ENCODE measurements at regions not wholly inside any gene's neighbourhood (a gene's known extent, or its start where the extent isn't known, plus 50 kb on each side); places are given as distances from the start of the nearest gene placed in this dataset.

DNA sequence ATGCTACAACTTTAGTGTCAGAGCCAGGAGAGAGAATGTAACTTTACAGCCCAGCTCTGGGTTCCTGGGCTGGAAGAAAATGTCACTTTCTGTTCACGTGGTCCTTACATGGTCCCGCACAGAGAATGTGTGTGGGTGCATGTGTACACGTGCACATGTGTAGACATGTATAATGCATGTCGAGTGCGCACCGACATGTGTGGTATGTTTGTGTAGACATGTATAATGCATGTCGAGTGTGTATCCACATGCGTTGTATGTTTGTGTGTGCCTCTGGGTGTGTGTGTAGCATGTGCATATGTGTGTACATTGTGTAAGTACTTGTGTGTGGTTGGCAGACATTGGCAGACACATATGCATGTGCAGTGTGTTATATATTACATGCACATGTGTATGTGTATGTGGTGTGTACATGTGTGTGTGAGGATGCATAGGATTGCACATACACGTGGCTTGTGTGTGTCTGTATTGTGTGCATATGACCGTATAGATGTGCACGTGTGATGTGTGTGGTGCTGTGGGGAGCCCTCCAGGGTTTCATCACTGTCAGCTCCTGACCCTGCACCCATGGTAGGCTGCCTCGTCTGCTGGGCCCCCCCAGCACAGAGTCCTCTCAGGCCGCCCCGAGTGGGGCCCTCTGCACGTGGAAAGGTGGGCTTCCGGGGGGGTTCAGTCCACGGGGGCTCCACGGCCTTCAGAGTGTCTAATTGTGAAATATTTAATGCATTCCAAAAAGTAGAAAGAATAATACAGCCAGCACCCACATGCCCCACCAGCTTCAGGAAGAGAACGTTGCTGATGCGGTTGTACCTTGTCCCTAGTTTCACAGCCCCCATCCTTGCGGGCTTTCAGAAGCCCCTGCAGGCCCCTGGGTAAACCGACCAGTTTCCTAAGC is 214.2 kb upstream of the GSE1 start:
- TF ChIP-seq POLR2A (IDR thresholded peaks at IDR 0.05), result no peak
- TF ChIP-seq, protein P1, sequence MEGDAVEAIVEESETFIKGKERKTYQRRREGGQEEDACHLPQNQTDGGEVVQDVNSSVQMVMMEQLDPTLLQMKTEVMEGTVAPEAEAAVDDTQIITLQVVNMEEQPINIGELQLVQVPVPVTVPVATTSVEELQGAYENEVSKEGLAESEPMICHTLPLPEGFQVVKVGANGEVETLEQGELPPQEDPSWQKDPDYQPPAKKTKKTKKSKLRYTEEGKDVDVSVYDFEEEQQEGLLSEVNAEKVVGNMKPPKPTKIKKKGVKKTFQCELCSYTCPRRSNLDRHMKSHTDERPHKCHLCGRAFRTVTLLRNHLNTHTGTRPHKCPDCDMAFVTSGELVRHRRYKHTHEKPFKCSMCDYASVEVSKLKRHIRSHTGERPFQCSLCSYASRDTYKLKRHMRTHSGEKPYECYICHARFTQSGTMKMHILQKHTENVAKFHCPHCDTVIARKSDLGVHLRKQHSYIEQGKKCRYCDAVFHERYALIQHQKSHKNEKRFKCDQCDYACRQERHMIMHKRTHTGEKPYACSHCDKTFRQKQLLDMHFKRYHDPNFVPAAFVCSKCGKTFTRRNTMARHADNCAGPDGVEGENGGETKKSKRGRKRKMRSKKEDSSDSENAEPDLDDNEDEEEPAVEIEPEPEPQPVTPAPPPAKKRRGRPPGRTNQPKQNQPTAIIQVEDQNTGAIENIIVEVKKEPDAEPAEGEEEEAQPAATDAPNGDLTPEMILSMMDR (IDR thresholded peaks at IDR 0.05), result no peak

Data from thyroid gland (tissue), 4 donors.